ENCODE measurements at regions not wholly inside any gene's neighbourhood (a gene's known extent, or its start where the extent isn't known, plus 50 kb on each side); places are given as distances from the start of the nearest gene placed in this dataset.

- no peak overlapping the region for H3K4me3 ChIP-seq (replicated peaks in 1 of 2; ENCODE audit: low read depth in 2 of 2, low read length in 2 of 2)
- no peak for DNase-seq (ENCODE audit: low read depth in 2 of 2)
- no peak for TF ChIP-seq CTCF (IDR thresholded peaks at IDR 0.05; ENCODE audit: low read depth, low read length)
Measured at GRCh38 chr22:22741843-22742242, 97.4 kb downstream of the GGTLC2 start.

GRCh38 chr22:22742641-22743040, 98.2 kb downstream of the GGTLC2 start:
- DNase-seq (ENCODE audit: low read depth in 2 of 2): no peak
- no peak overlapping the region for H3K4me3 ChIP-seq (replicated peaks in 1 of 2; ENCODE audit: low read depth in 2 of 2, low read length in 2 of 2)
- no peak for TF ChIP-seq CTCF (IDR thresholded peaks at IDR 0.05; ENCODE audit: low read depth, low read length)

GRCh38 chr22:22743128-22743760, 98.8 kb downstream of the GGTLC2 start:
- no peak for TF ChIP-seq CTCF (IDR thresholded peaks at IDR 0.05; ENCODE audit: low read depth, low read length)
- H3K4me3 ChIP-seq (replicated peaks in 1 of 2; ENCODE audit: low read depth in 2 of 2, low read length in 2 of 2): no peak overlapping the region
- DNase-seq (ENCODE audit: low read depth in 2 of 2): no peak

- TF ChIP-seq CTCF (IDR thresholded peaks at IDR 0.05; ENCODE audit: low read depth, low read length): no peak
- H3K4me3 ChIP-seq (replicated peaks in 1 of 2; ENCODE audit: low read depth in 2 of 2, low read length in 2 of 2): no peak overlapping the region
- DNase-seq (ENCODE audit: low read depth in 2 of 2): peak in 1 of 2 donors; percentile 5
Measured at GRCh38 chr22:22744412-22745224, 100.2 kb downstream of the GGTLC2 start.

- DNase-seq (ENCODE audit: low read depth in 2 of 2): peak; percentile 33 to 56
- peak; percentile 89 for TF ChIP-seq CTCF (IDR thresholded peaks at IDR 0.05; ENCODE audit: low read depth, low read length)
- H3K4me3 ChIP-seq (replicated peaks in 1 of 2; ENCODE audit: low read depth in 2 of 2, low read length in 2 of 2): no peak overlapping the region
Measured at GRCh38 chr22:22745225-22746060, 101.0 kb downstream of the GGTLC2 start.

GRCh38 chr22:22746061-22746962, 101.9 kb downstream of the GGTLC2 start:
- no peak for DNase-seq (ENCODE audit: low read depth in 2 of 2)
- TF ChIP-seq CTCF (IDR thresholded peaks at IDR 0.05; ENCODE audit: low read depth, low read length): no peak
- H3K4me3 ChIP-seq (replicated peaks in 1 of 2; ENCODE audit: low read depth in 2 of 2, low read length in 2 of 2): no peak overlapping the region
